Liver (tissue), 8 donors: ENCODE measurements at regions not wholly inside any gene's neighbourhood (a gene's known extent, or its start where the extent isn't known, plus 50 kb on each side); places are given as distances from the start of the nearest gene placed in this dataset.

Source experiments
- DNase-seq: peaks from one replicate; pipeline ENCODE4 v3.0.0-alpha.2; 2017; ENCODE audit warnings: low spot score
- H3K27ac ChIP-seq, 2 donors: one replicate each; pipeline ENCODE4 v1.7.0; 2013; ENCODE audit warnings: inconsistent platforms in 2 of 2, low read length in 2 of 2, control low read depth in 1 of 2, low read depth in 1 of 2, mild to moderate bottlenecking in 1 of 2
- H3K27me3 ChIP-seq, 4 donors: one replicate each; pipeline versions ENCODE4 v1.6.1 to v1.7.0; 2013; ENCODE audit warnings: low read length in 3 of 4, inconsistent platforms in 1 of 4, mild to moderate bottlenecking in 1 of 4, moderate library complexity in 1 of 4; ENCODE audit not compliant: control insufficient read depth in 4 of 4, insufficient read depth in 4 of 4
- H3K36me3 ChIP-seq, 4 donors: one replicate each; pipeline versions ENCODE4 v1.6.1 to v1.7.0; 2013; ENCODE audit warnings: low read length in 3 of 4, mild to moderate bottlenecking in 3 of 4, low read depth in 1 of 4, moderate library complexity in 1 of 4; ENCODE audit not compliant: control insufficient read depth in 4 of 4, insufficient read depth in 3 of 4
- H3K4me1 ChIP-seq, 4 donors: one replicate each; pipeline versions ENCODE4 v1.6.1 to v1.7.0; 2013; ENCODE audit warnings: low read length in 3 of 4, mild to moderate bottlenecking in 3 of 4, moderate library complexity in 1 of 4; ENCODE audit not compliant: control insufficient read depth in 4 of 4, insufficient read depth in 4 of 4
- H3K4me3 ChIP-seq, 3 donors: one replicate each; pipeline versions ENCODE4 v1.6.1 to v1.7.0; 2013; ENCODE audit warnings: low read length in 3 of 3, control low read depth in 1 of 3, low read depth in 1 of 3, mild to moderate bottlenecking in 1 of 3
- H3K9ac ChIP-seq, 2 donors: one replicate each; pipeline ENCODE4 v1.7.0; 2013; ENCODE audit warnings: low read length in 2 of 2, mild to moderate bottlenecking in 2 of 2, moderate library complexity in 2 of 2, control low read depth in 1 of 2, low read depth in 1 of 2
- H3K9me3 ChIP-seq, 4 donors: one replicate each; pipeline versions ENCODE4 v1.6.1 to v1.7.0; 2013; ENCODE audit warnings: low read length in 3 of 4; ENCODE audit not compliant: control insufficient read depth in 4 of 4
- EGR1 ChIP-seq, 2 donors: IDR thresholded peaks; 2 replicates each; pipeline ENCODE4 v1.6.1; 2016 to 2018; ENCODE audit warnings: antibody characterized with exemption in 2 of 2, low read depth in 2 of 2
- FOXA1 ChIP-seq: IDR thresholded peaks from 2 replicates; pipeline ENCODE4 v1.6.1; 2016; ENCODE audit warnings: antibody characterized with exemption
- FOXA2 ChIP-seq: IDR thresholded peaks from 2 replicates; pipeline ENCODE4 v1.6.1; 2016; ENCODE audit warnings: antibody characterized with exemption
- GABPA ChIP-seq, 2 donors: IDR thresholded peaks in 1 of 2; conservative IDR thresholded peaks in 1 of 2; 2 replicates each; pipeline ENCODE4 v1.6.1; 2016; ENCODE audit warnings: antibody characterized with exemption in 2 of 2, mild to moderate bottlenecking in 1 of 2, moderate library complexity in 1 of 2
- HNF4A ChIP-seq, 2 donors: conservative IDR thresholded peaks; 2 replicates each; pipeline ENCODE4 v1.6.1; 2016; ENCODE audit warnings: antibody characterized with exemption in 2 of 2, mild to moderate bottlenecking in 2 of 2
- HNF4G ChIP-seq: IDR thresholded peaks from 2 replicates; pipeline ENCODE4 v1.6.1; 2016; ENCODE audit warnings: antibody characterized with exemption
- JUND ChIP-seq, 2 donors: IDR thresholded peaks; 2 replicates each; pipeline ENCODE4 v1.6.1; 2016; ENCODE audit warnings: antibody characterized with exemption in 2 of 2
- NR2F2 ChIP-seq: IDR thresholded peaks from 2 replicates; pipeline ENCODE4 v1.6.1; 2016; ENCODE audit warnings: antibody characterized with exemption
- RAD21 ChIP-seq, 2 donors: IDR thresholded peaks; 2 replicates each; pipeline ENCODE4 v1.6.1; 2016; ENCODE audit warnings: antibody characterized with exemption in 2 of 2, mild to moderate bottlenecking in 2 of 2
- RXRA ChIP-seq, 2 donors: IDR thresholded peaks; 2 replicates each; pipeline ENCODE4 v1.6.1; 2017 to 2018; ENCODE audit warnings: antibody characterized with exemption in 2 of 2, mild to moderate bottlenecking in 1 of 2
- SP1 ChIP-seq: IDR thresholded peaks from 2 replicates; pipeline ENCODE4 v1.6.1; 2018; ENCODE audit warnings: antibody characterized with exemption, mild to moderate bottlenecking
- TAF1 ChIP-seq: conservative IDR thresholded peaks from 2 replicates; pipeline ENCODE4 v1.6.1; 2016; ENCODE audit warnings: antibody characterized with exemption, mild to moderate bottlenecking
- YY1 ChIP-seq: IDR thresholded peaks from 2 replicates; pipeline ENCODE4 v1.6.1; 2016; ENCODE audit warnings: antibody characterized with exemption, mild to moderate bottlenecking
- WGBS: extraction: QIAGEN DNeasy Blood & Tissue Kit; methylation state at CpG from one replicate; pipeline ENCODE4 v1.1.7; 2013; 5-methylcytosine and 5-hydroxymethylcytosine counted together
- TF ChIP-seq, protein P1 (sequence below): IDR thresholded peaks from 2 replicates; pipeline ENCODE4 v1.6.1; 2016; ENCODE audit warnings: antibody characterized with exemption
- TF ChIP-seq, protein P2 (sequence below): IDR thresholded peaks from 2 replicates; pipeline ENCODE4 v1.6.1; 2016; ENCODE audit warnings: antibody characterized with exemption
- TF ChIP-seq, protein P3 (sequence below): IDR thresholded peaks from 2 replicates; pipeline ENCODE4 v1.6.1; 2016; ENCODE audit warnings: antibody characterized with exemption, mild to moderate bottlenecking
- TF ChIP-seq, protein P4 (sequence below): fragments of 150-350 bp; IDR thresholded peaks from 2 replicates; pipeline ENCODE4 v1.5.1; 2017; ENCODE audit warnings: improper control_type of control experiment, low read depth, low read length; ENCODE audit not compliant: missing input control
- TF ChIP-seq, protein P5 (sequence below): IDR thresholded peaks from 2 replicates; pipeline ENCODE4 v1.6.1; 2016; ENCODE audit warnings: antibody characterized with exemption
- donor health status: healthy.
- donor health status: healthy.
- donor health status: healthy.
- donor health status: healthy.
- donor health status: healthy.

DNA sequence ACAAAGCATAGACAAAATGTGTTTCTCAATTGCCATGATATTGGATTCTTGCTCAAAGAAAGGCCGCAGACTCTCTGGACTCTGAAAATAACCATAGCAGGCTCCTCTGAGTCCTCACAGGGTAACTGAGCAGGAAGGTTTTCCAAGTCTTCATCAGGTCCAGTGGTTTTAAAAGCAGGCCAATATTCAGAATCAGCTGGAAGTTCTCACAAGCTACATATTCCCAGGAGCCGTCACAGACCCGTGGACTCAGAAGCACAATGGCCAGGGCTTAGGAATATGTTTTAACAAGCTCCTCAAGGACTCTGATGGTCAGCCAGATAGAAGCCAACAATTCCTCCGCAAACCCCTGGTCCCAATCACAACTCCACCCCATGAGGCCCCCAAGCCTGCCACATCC, 256.1 kb upstream of the ADAMTS9 start:
- H3K27me3 ChIP-seq = no peaks in the 10 kb centered on the region
- DNase-seq = no peak
- H3K36me3 ChIP-seq = no peaks in the 10 kb centered on the region
- H3K4me3 ChIP-seq = no peak overlapping the region
- no peaks in the 10 kb centered on the region for H3K9me3 ChIP-seq
- WGBS = 92% methylated on average over 4 of the region's 4 CpGs
- TF ChIP-seq TAF1 (no peak), RXRA (IDR thresholded peaks at IDR 0.05) (no peak), RAD21 (IDR thresholded peaks at IDR 0.05) (no peak), GABPA (IDR thresholded peaks at IDR 0.05 in 1 of 2, conservative IDR thresholded peaks at IDR 0.05 in 1 of 2) (no peak), YY1 (no peak), FOXA2 (no peak), FOXA1 (no peak)
- TF ChIP-seq, protein P1, sequence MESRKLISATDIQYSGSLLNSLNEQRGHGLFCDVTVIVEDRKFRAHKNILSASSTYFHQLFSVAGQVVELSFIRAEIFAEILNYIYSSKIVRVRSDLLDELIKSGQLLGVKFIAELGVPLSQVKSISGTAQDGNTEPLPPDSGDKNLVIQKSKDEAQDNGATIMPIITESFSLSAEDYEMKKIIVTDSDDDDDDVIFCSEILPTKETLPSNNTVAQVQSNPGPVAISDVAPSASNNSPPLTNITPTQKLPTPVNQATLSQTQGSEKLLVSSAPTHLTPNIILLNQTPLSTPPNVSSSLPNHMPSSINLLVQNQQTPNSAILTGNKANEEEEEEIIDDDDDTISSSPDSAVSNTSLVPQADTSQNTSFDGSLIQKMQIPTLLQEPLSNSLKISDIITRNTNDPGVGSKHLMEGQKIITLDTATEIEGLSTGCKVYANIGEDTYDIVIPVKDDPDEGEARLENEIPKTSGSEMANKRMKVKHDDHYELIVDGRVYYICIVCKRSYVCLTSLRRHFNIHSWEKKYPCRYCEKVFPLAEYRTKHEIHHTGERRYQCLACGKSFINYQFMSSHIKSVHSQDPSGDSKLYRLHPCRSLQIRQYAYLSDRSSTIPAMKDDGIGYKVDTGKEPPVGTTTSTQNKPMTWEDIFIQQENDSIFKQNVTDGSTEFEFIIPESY = no peak
- H3K27ac ChIP-seq = no peak overlapping the region
- no peaks in the 10 kb centered on the region for H3K4me1 ChIP-seq
- no peak overlapping the region for H3K9ac ChIP-seq

DNA sequence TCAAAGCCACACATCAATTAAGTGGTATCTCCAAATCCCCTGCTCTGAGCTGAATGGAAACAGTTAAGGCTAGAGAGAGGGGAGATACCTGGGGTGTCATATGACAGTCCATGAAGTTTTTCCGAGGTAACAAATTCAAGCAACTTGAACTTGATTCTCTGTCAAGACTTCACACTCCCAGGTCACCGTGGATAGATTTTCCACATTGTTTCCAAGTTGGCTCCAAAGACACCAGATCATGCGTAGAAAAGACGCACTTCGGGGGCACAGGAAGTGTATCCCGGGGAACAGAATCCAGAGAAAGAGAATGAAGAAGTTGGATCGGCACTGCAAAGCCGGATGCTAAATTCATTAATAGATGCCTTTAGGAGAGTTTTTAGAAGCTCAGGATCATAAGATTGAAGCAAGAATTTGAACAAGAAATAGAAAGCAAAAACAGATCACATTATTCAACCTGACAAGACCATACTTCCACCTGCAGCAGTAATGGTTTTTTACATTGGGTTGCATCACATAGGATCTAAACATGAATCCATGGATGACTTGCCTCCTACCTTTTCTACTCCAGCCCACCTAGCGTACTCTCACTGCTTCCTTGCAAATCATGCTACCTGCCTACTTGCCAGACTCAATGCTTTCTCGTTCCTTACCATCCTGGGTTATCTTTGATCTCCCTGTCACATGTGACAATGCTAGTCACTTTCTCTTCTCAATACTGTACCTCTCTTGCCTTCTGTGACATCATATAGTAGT, 253.0 kb upstream of the ADAMTS9 start:
- no peaks in the 10 kb centered on the region for H3K36me3 ChIP-seq
- no peaks in the 10 kb centered on the region for H3K4me1 ChIP-seq
- no peaks in the 10 kb centered on the region for H3K9me3 ChIP-seq
- no peak overlapping the region for H3K27ac ChIP-seq
- 88% methylated on average over 10 of the region's 10 CpGs for WGBS
- no peak overlapping the region for H3K4me3 ChIP-seq
- TF ChIP-seq EGR1 (IDR thresholded peaks at IDR 0.05; ENCODE audit: low read depth in 2 of 2) (no peak), SP1 (no peak), RAD21 (IDR thresholded peaks at IDR 0.05) (no peak), GABPA (IDR thresholded peaks at IDR 0.05 in 1 of 2, conservative IDR thresholded peaks at IDR 0.05 in 1 of 2) (no peak), HNF4A (conservative IDR thresholded peaks at IDR 0.05) (no peak), JUND (IDR thresholded peaks at IDR 0.05) (no peak), HNF4G (no peak), YY1 (no peak), FOXA1 (no peak), FOXA2 (no peak), RXRA (IDR thresholded peaks at IDR 0.05) (no peak), NR2F2 (no peak)
- TF ChIP-seq, protein P2, sequence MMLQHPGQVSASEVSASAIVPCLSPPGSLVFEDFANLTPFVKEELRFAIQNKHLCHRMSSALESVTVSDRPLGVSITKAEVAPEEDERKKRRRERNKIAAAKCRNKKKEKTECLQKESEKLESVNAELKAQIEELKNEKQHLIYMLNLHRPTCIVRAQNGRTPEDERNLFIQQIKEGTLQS = no peak
- TF ChIP-seq, protein P1 = no peak
- TF ChIP-seq, protein P3, sequence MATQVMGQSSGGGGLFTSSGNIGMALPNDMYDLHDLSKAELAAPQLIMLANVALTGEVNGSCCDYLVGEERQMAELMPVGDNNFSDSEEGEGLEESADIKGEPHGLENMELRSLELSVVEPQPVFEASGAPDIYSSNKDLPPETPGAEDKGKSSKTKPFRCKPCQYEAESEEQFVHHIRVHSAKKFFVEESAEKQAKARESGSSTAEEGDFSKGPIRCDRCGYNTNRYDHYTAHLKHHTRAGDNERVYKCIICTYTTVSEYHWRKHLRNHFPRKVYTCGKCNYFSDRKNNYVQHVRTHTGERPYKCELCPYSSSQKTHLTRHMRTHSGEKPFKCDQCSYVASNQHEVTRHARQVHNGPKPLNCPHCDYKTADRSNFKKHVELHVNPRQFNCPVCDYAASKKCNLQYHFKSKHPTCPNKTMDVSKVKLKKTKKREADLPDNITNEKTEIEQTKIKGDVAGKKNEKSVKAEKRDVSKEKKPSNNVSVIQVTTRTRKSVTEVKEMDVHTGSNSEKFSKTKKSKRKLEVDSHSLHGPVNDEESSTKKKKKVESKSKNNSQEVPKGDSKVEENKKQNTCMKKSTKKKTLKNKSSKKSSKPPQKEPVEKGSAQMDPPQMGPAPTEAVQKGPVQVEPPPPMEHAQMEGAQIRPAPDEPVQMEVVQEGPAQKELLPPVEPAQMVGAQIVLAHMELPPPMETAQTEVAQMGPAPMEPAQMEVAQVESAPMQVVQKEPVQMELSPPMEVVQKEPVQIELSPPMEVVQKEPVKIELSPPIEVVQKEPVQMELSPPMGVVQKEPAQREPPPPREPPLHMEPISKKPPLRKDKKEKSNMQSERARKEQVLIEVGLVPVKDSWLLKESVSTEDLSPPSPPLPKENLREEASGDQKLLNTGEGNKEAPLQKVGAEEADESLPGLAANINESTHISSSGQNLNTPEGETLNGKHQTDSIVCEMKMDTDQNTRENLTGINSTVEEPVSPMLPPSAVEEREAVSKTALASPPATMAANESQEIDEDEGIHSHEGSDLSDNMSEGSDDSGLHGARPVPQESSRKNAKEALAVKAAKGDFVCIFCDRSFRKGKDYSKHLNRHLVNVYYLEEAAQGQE = no peak
- TF ChIP-seq, protein P4, sequence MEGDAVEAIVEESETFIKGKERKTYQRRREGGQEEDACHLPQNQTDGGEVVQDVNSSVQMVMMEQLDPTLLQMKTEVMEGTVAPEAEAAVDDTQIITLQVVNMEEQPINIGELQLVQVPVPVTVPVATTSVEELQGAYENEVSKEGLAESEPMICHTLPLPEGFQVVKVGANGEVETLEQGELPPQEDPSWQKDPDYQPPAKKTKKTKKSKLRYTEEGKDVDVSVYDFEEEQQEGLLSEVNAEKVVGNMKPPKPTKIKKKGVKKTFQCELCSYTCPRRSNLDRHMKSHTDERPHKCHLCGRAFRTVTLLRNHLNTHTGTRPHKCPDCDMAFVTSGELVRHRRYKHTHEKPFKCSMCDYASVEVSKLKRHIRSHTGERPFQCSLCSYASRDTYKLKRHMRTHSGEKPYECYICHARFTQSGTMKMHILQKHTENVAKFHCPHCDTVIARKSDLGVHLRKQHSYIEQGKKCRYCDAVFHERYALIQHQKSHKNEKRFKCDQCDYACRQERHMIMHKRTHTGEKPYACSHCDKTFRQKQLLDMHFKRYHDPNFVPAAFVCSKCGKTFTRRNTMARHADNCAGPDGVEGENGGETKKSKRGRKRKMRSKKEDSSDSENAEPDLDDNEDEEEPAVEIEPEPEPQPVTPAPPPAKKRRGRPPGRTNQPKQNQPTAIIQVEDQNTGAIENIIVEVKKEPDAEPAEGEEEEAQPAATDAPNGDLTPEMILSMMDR = no peak
- TF ChIP-seq, protein P5, sequence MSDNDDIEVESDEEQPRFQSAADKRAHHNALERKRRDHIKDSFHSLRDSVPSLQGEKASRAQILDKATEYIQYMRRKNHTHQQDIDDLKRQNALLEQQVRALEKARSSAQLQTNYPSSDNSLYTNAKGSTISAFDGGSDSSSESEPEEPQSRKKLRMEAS = no peak
- DNase-seq = no peak
- H3K27me3 ChIP-seq = no peaks in the 10 kb centered on the region
- no peak overlapping the region for H3K9ac ChIP-seq
